HL-60 (cell line): ENCODE measurements at regions not wholly inside any gene's neighbourhood (a gene's known extent, or its start where the extent isn't known, plus 50 kb on each side); places are given as distances from the start of the nearest gene placed in this dataset.

ENCODE experiments used
- DNase-seq, 2 experiments: peaks; one replicate each; pipeline ENCODE4 v3.0.0-alpha.2; 2010 to 2020; ENCODE audit warnings: low read depth in 1 of 2, low spot score in 1 of 2
- H3K27ac ChIP-seq: fragments of 250-450 bp; sonication (Bioruptor Pico); replicated peaks from 2 replicates; pipeline ENCODE4 v1.5.1; 2020; ENCODE audit warnings: mild to moderate bottlenecking, moderate library complexity
- H3K27me3 ChIP-seq: fragments of 250-450 bp; sonication (Bioruptor Pico); 2 replicates; pipeline ENCODE4 v1.5.1; 2021; ENCODE audit warnings: mild to moderate bottlenecking, moderate library complexity; ENCODE audit not compliant: insufficient read depth, poor library complexity, severe bottlenecking
- H3K4me3 ChIP-seq: replicated peaks from 2 replicates; pipeline ENCODE4 v1.5.1; 2011; ENCODE audit warnings: mild to moderate bottlenecking, control low read depth, low read length; ENCODE audit not compliant: insufficient read depth
- CTCF ChIP-seq: IDR thresholded peaks from one replicate; pipeline ENCODE4 v1.5.1; 2011; ENCODE audit warnings: low read length, control low read depth, inconsistent platforms; ENCODE audit not compliant: insufficient read depth
- GABPA ChIP-seq: IDR thresholded peaks from 2 replicates; pipeline ENCODE4 v1.6.1; 2012; ENCODE audit warnings: low read depth
- POLR2AphosphoS5 ChIP-seq: IDR thresholded peaks from 2 replicates; pipeline ENCODE4 v1.6.1; 2012; ENCODE audit warnings: low read depth
- REST ChIP-seq: IDR thresholded peaks from 2 replicates; pipeline ENCODE4 v1.6.1; 2012; ENCODE audit warnings: low read depth; ENCODE audit not compliant: insufficient replicate concordance
- SPI1 ChIP-seq: IDR thresholded peaks from 2 replicates; pipeline ENCODE4 v1.6.1; 2012; ENCODE audit warnings: low read depth, mild to moderate bottlenecking, borderline replicate concordance

- no peak for DNase-seq
- Histone ChIP-seq H3K27ac (no peak overlapping the region), H3K4me3 (no peak overlapping the region), H3K27me3 (peaks cover 5% of the 10 kb centered on the region)
- TF ChIP-seq POLR2AphosphoS5 (no peak), CTCF (peak; percentile 27), GABPA (no peak), REST (no peak), SPI1 (no peak)
Measured at GRCh38 chr22:22802339-22802970, 85.2 kb upstream of the IGLL5 start.

GRCh38 chr22:22803285-22803853 is 84.2 kb upstream of the IGLL5 start:
- no peak for DNase-seq
- Histone ChIP-seq H3K27ac (no peak overlapping the region), H3K4me3 (no peak overlapping the region), H3K27me3 (peaks cover 5% of the 10 kb centered on the region)
- TF ChIP-seq CTCF (no peak), GABPA (no peak), POLR2AphosphoS5 (no peak), SPI1 (no peak), REST (no peak)

- peak; percentile 81 for TF ChIP-seq CTCF
- TF ChIP-seq GABPA, result no peak
- no peak for TF ChIP-seq REST
- no peak for TF ChIP-seq SPI1
- no peak overlapping the region for H3K4me3 ChIP-seq
- H3K27me3 ChIP-seq, result peaks cover 5% of the 10 kb centered on the region
- DNase-seq, result peak; percentile 34 to 37
- H3K27ac ChIP-seq, result no peak overlapping the region
Measured at GRCh38 chr22:22810018-22810427, 77.6 kb upstream of the IGLL5 start.
